Left ventricle myocardium superior (tissue), 1 donor: ENCODE measurements at regions not wholly inside any gene's neighbourhood (a gene's known extent, or its start where the extent isn't known, plus 50 kb on each side); places are given as distances from the start of the nearest gene placed in this dataset.

ENCODE experiments used
- ATAC-seq: fragments of 200-7000 bp; cut with Tn5 transposase; one replicate; pipeline ENCODE4 v1.9.1; 2020; ENCODE audit warnings: mild to moderate bottlenecking, moderate library complexity
- DNase-seq: peaks from one replicate; pipeline ENCODE4 v3.0.0-alpha.2; 2020
- intact Hi-C: fragments of 100-400 bp; cut with micrococcal nuclease; formaldehyde crosslinking; loops from one replicate; pipeline ENCODE4 v1.11.0; 2022
- donor health status: DM: no; HTN: yes; CAD: no; lungs with severe emphysema.

DNA sequence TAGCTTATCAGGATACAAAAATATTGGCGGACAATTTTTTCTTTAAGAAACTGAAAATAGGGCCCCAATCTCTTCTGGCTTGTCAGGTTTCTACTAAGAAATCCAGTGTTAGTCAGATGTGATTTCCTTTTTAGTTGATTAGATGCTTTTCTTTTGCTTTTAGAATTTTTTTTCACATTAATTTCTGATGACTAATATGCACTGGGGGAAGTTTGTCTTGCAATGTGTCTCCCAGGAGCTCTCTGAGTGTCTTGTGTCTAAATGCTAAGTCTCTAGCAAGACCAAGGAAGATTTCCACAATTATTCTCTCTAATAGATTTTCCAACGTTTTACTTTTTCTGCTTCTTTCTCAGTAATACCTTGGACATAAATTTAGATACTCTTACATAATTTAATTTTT, 559.8 kb upstream of the TYRP1 start:
- DNase-seq (no peak), ATAC-seq (no peak)
- intact Hi-C loops, result no loop called here

DNA sequence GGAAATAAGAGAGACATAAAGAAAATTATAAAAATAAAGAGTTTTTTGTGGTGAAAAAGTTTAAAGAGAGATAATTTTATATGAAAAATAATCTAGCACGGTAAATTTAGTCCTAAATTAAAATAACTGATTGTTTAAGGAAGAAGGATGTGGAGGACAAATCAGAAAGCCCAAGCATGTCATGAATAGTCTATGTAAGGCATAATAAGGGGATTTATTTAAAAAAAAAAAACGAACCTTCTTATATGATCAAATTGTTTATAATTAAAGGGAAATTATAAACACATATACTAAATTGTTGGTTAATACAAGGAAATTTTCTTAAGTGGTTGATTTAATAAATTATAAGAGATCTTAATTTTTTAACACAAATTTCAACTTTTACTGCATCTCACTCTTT, 551.8 kb upstream of the TYRP1 start:
- intact Hi-C loops, result no loop called here
- DNase-seq, result no peak
- no peak for ATAC-seq

DNA sequence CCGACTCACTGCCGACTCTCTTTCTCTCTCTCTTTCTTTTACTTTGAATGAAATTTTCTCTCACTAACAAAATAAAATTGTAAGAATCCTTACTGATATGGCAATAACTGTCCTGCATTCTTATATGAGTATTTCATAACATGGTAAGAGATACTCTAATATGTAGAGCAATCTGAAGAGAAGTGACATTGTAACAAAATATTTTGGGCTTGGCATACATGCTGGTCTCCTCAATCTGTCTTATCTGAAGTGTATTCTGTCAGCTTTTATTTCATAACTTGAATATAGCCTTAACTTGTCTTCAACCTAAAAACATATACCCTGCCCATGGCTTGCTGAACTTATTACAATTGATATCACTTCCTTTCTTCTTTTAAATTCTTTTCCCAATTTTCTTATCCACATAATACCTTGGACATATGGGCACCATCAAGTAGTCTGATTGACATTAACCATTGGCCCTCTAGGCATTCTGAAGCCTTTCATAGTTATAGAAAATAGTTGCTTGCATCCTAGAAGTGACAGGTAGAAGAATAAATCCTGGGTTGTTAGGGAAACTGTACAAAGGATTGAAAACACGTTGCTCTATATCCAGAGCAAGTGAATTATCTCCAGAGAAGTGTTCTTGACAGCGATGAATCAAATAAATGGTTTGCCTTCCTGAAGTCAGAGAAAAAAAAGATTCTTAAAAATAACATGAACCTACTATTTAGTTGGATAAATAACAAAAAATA, 537.6 kb upstream of the TYRP1 start:
- DNase-seq (no peak), ATAC-seq (no peak)
- intact Hi-C loops, result no loop called here

DNA sequence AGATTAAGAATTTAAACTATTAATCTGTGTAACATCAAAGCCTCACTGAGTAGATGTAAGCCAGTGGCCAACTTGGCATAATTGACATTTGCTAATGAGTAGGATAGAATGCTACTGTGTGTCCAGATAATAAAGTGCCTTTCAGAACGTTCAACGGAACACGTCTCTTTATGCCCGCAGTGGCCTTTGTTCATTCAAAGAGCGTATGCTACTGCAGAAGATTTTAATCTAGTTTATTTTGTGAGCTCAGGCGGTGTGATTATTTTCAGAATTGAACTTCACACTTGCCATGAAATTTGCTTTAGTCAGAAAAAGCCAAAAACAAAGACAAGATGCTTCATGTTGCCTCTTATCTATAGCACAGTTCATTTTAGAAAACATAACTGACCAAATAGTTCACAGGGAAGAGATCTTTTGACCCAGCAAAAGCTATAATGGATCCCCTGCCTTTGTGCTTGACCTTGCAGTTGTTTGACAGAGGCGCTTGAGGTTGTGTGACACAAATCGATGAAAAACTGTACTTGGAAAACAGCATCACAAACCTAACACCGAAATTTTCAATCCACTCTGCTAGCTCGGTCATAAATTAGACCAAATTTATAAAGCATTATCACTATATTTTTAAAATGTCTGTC, 530.9 kb upstream of the TYRP1 start:
- intact Hi-C loops, result no loop called here
- DNase-seq (no peak), ATAC-seq (no peak)

DNA sequence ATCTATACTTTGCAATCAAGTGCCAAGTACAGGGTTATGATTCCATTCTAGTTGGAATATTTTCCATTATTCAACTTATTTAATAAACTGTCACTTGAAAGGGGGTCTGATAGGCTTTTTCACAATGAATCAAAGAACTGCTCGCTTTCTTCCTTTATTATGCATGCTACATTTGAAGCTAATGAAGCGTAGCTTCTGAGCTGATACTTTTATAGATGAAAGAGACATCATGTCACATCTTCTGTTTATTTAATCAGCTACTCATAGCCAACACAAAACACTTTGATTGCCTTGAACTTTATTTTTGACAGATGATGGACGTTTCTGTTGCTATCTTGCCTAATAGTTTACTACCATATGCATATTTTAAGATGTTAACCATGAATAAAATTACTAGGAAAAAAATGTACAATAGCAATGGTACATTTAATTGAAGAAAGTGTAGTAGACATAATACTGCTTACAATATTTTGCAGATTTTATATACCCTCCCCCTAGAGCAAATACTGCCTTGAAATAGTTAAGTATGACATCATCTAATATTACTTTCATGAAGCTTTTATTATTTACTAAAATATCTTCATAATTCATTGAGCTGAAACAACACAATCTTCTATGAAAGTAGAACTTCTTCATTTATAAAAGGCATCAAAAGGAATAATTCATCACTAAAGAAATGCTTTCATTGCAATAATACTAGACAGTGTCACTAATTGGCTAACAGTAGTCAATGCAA, 529.3 kb upstream of the TYRP1 start:
- intact Hi-C loops, result no loop called here
- DNase-seq (no peak), ATAC-seq (no peak)

DNA sequence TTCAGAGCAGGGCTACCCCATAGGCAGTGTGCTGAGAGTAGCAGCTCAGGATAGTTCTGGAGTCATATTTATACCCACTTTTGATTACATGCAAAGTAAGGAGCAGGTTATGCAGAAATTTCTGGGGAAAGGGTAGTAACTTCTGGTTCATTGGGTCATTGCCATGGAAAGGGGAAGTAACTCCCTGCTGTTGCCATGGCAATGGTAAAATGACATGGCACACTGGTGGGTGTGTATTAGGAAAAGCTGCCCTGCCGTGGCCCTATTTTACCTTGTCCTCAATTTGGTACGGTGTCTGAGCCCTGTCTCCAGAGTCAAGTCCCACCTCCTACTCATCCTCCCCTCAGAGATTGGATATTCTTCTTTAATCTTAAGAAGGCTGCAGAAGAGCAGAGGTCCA, 526.7 kb upstream of the TYRP1 start:
- ATAC-seq, result no peak
- intact Hi-C loops, result no loop called here
- no peak for DNase-seq

DNA sequence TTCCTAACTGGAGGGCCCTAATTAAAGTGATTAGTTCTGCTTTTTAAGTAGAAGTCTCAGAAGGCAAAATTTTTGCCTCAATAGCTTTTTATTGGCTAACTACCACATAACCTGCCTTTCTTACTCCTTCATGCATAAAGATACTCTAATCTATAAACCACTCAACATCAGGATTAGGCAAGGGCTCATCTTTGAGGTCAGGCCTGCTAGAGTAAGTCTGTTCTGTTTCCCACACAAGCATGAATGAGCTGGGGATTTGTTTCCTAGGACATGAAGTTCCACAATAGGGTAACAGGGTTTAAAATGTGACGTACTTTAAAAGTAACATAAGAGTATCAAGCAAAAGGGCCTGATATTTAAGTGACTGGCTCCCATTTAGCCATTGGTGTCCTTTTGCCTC, 522.7 kb upstream of the TYRP1 start:
- DNase-seq (no peak), ATAC-seq (no peak)
- intact Hi-C loops, result no loop called here

DNA sequence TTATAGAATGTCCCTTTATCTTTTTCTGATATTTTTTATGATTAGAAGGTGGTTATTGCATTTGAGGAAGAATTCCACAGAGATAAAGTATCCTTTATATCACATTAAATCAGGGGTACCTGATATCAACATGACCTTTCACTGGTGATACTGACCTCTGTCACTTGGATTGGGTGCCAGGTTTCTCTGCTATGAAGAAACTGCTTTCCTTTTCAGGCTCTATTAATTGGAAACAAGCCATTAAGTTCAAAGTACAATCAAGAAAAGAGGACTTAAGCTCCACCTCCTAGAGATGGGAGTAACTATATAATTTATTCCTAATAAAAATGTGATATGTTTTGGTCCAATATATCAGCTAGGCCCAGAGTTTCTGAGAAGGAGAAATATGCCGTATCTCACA, 514.6 kb upstream of the TYRP1 start:
- no peak for ATAC-seq
- intact Hi-C loops, result no loop called here
- DNase-seq, result no peak

DNA sequence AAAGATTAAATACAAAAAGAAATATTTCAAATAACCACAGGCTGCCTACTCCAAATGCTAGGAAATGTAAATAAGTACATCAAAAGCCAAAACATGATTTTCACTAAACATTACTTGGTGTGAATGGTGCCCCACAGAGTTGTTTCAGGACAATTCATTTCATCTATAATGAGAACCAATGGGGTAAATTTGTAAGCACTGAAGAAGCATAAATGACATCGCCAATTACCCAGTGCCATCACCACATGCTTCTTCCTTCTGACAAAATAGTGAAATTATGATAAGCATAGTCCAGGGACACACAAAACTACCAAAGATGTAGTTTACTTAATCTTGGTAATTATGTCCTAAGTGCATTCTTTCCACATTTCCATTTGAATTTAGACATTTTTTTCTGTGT, 510.4 kb upstream of the TYRP1 start:
- DNase-seq (no peak), ATAC-seq (no peak)
- intact Hi-C loops, result no loop called here

DNA sequence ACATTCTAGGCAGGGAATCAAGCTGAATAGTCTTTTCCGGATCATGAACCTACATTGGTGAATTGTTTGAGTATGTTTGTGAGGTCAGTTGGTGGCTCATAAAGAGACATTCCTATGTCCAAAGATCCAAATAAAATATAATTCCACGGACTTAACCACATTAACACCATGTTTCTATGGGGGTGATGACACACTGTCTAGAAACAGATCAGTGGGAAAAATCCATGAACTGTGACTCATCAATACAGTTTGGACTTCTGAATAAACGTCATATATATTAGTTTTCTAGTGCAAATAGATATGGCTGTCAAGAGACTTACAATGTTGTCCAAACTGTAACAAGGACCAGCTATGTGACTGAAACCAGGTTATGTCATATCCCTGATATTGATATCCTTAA, 509.9 kb upstream of the TYRP1 start:
- intact Hi-C loops, result no loop called here
- no peak for DNase-seq
- ATAC-seq, result no peak

DNA sequence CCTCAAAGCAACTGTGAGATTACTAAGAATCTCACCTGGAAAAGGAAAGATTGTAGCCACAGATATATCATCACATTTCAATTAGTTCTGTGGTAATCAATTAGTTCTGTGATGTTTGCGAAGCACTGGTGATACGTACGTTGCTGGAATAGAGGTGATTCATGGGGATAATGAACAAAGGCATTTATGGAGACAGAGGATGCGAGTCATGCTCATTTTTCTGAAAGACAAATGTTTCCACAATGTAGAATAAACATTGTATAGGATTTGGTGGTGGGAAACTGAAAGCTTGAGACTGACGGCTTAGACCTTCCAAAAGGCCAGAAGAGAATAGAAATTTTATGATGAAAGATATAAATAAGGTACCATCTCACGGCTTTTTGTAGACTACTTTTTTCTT, 507.3 kb upstream of the TYRP1 start:
- intact Hi-C loops, result no loop called here
- ATAC-seq, result no peak
- DNase-seq, result no peak

DNA sequence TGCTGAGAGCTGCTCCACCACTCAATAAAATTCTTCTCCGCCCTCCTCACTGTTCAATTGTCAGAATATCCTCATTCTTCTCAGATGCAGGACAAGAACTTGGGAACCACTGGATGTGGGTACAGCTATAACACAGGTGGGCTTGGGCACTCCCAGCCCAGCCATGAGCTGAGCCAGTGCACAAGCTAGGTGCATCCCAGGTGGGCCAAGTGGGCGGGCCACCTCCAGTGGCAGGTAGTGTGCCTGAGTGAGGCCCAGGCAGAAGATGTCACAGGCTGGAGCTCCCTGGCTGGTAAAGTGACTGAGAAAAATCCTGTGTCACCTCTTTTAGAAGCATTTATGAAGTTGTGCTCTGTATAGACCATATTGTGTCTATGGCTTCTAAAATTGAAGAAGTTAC, 501.6 kb upstream of the TYRP1 start:
- ATAC-seq (no peak), DNase-seq (no peak)
- intact Hi-C loops, result no loop called here

DNA sequence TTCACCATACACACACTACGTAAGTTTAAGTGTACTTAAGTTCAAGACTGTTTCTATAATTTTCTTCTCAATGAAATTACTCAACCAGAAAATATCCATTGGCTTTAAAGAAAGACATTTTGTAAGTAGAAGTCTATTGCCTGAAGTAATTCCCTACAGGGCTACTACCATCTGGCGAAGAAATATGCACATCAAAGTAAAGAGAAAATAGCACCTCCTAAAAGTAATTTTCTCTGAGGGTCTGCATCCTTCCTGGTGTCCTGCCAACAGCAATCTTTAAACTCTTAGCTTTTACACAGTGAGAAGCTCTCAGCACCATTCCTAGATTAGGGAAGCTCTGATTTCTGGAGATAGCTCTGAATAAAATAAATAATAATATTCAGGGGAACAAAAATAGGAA, 498.5 kb upstream of the TYRP1 start:
- DNase-seq, result no peak
- intact Hi-C loops, result no loop called here
- ATAC-seq, result no peak

DNA sequence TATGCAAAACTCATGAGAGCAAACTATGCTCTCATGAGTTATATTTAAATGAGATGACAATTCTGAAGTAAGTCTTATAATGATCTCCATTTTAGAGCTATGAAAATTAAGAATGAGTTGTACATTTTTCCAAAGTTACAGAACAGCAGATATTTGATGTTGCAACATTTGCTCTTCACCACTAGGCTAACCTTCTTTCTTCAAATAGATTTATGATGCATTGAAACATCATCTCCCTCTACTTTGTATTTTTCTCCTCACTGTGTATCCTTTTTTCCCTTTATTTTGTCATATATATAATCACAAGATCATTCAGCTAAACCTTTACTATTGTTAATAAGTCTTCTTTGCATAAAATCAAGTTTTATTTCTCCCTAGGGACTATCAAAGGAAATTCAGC, 497.7 kb upstream of the TYRP1 start:
- intact Hi-C loops, result no loop called here

DNA sequence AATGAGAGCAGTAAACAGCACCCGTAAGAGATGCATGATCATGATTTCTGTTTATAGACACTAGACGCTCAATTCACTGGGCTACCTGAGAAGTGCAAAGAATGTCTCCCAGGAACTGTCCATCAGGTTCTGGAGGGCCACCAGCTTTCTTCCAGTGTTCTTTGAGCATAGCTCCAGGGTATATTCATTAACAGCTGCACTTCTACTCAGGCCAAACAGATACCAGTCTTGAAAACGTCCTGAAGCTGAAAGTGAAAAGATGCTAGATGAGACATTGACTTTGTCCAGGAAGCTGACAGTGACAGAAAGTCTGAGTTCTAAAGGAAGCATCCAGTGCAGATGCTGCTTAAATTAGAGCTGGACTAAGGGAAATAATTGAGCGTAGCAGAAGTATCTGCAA, 488.7 kb upstream of the TYRP1 start:
- DNase-seq (no peak), ATAC-seq (no peak)
- intact Hi-C loops, result no loop called here

More for the DNA sequence above, 497.7 kb upstream of the TYRP1 start:
- DNase-seq (no peak), ATAC-seq (no peak)

DNA sequence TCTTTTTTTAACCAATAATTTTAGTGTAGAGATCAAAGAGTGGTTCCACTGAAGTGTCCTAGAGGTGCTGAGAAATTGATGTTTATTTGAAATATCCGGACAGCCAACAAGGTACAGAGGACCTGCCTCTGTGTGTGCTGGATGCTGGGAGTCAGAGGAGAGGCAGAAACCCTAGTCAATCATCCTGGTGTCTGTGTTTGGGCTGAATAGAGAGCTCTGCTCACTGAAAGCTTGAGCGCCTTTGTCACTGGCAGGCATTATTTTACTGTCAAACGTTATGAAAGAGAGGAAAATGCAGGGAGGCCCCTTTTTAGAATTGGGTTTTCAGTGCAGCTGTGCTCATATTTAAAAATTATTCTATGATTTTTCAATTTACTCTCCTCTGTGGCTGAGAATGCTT, 480.3 kb upstream of the TYRP1 start:
- ATAC-seq (no peak), DNase-seq (no peak)
- intact Hi-C loops, result no loop called here

DNA sequence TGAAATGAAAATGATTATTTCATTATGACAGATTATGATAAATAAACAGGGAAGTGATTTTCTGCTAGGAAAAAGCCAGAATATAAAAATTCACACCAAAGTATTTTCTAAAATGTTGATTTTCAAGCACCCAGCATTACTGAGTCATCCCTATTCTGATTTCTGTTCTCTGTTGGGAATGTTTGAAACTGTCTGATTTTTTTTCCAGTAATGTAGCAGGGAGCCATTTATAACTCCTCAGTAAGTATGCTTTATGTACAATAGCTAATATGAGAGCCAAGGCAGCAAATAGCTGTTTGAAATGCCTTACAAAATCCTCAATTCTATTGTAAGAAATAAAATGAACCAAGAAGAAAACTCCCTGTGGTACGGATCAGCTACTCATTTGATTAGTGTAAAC, 471.7 kb upstream of the TYRP1 start:
- intact Hi-C loops, result no loop called here
- no peak for DNase-seq
- no peak for ATAC-seq

DNA sequence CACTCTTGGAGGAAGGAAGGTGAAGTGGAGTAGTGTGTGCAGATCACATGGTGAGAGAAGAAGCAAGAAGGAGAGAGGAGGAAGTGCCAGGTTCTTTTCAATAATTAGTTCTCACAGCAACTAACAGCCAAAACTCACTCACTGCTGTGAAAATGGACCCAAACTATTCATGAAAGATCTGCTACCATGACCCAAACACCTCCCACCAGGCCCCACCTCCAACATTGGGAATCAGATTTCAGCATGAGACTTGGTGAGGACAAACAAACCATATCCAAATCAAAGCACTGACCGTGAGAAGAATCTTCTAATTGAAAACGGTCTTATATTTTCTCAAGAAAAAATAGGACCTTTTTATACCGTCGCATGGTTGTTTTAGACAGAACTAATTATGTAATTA, 468.7 kb upstream of the TYRP1 start:
- intact Hi-C loops, result no loop called here
- DNase-seq, result no peak
- ATAC-seq, result no peak

DNA sequence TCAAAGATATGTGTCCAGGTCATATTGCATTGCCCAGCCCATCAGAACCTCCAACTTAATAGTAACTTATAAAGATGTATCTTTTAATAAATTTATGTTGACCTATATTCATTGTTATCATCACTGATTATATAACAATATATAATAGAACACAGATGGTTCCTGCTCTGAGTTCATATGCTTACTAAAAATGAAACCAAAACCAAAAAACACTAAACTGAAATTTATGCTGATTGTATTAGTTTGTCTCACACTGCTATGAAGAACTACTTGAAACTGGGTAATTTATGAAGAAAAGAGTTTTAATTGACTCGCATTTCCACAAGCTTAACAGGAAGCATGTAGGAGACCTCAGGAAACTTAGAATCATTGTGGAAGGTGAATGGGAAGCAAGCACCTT, 462.5 kb upstream of the TYRP1 start:
- ATAC-seq (no peak), DNase-seq (no peak)
- intact Hi-C loops, result no loop called here

DNA sequence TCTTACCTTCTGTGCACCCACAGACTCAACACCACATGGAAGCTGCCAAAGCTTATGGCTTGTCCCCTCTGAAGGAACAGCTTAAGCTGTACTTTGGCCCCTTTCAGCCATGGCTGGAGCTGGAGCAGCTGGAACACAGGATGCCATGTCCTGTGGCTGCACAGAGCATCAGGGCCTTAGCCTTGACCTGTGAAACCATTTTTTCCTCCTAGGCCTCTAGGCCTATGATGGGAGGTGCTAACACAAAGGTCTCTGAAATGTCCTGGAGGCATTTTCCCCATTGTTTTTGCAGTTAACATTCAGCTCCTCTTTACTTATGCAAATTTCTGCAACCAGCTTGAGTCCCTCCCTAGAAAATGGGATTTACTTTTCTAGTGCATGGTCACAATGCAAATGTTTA, 461.4 kb upstream of the TYRP1 start:
- intact Hi-C loops, result no loop called here
- no peak for DNase-seq
- ATAC-seq, result no peak

DNA sequence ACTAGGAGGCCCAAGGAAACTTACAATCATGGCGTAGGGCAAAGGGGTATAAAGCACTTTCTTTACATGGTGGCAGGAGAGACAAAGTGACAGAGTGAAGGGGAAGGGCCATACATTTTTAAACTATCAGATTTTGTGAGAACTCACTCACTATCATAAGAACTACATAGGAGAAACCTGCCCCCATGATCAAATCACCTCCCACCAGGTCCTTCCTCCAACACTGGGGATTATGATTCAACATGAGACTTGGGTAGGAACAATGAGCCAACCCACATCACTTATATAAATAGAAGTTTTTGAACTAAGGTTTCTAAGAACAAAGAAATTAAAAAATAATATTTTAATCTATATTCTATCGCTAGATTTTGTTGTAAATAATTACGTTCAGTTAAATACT, 460.3 kb upstream of the TYRP1 start:
- ATAC-seq (no peak), DNase-seq (no peak)
- intact Hi-C loops, result no loop called here
